B cell (primary cell): ENCODE measurements at regions not wholly inside any gene's neighbourhood (a gene's known extent, or its start where the extent isn't known, plus 50 kb on each side); places are given as distances from the start of the nearest gene placed in this dataset.

Experiments used
- CTCF ChIP-seq: fragments of 200-600 bp; IDR thresholded peaks from one replicate; pipeline ENCODE4 v1.8.0; 2022; ENCODE audit warnings: antibody characterized with exemption, mild to moderate bottlenecking
- EZH2 ChIP-seq: IDR thresholded peaks from 2 replicates; pipeline ENCODE4 v1.6.1; 2012; ENCODE audit warnings: borderline replicate concordance, low read depth, mild to moderate bottlenecking, moderate library complexity, low read length; ENCODE audit not compliant: insufficient read depth, poor library complexity, severe bottlenecking

- TF ChIP-seq CTCF (no peak), EZH2 (no peak)
Observed at GRCh38 chr2:39522518-39522877, 85.4 kb upstream of the MAP4K3 start.
